Vagina (tissue), 2 donors: ENCODE measurements at regions not wholly inside any gene's neighbourhood (a gene's known extent, or its start where the extent isn't known, plus 50 kb on each side); places are given as distances from the start of the nearest gene placed in this dataset.

Experiments used
- POLR2A ChIP-seq, 2 donors: fragments of 450-650 bp; IDR thresholded peaks; one replicate each; pipeline ENCODE4 v1.6.1; 2017; ENCODE audit warnings: antibody characterized with exemption in 2 of 2, mild to moderate bottlenecking in 2 of 2, moderate library complexity in 2 of 2
- POLR2AphosphoS5 ChIP-seq, 2 donors: sonication (generic); formaldehyde crosslinking; IDR thresholded peaks; one replicate each; pipeline ENCODE4 v1.9.0; 2017; ENCODE audit warnings: antibody characterized with exemption in 2 of 2, mild to moderate bottlenecking in 2 of 2, low read depth in 1 of 2; ENCODE audit not compliant: insufficient read depth in 1 of 2
- TF ChIP-seq, protein P1 (sequence below), 3 experiments: fragments of 450-650 bp in 2 of 3; fragments of 200-600 bp in 1 of 3; sonication (generic) in 1 of 3; IDR thresholded peaks; one replicate each; pipeline ENCODE4 v1.5.1; 2017 to 2019; ENCODE audit warnings: antibody characterized with exemption in 3 of 3, mild to moderate bottlenecking in 2 of 3, moderate library complexity in 2 of 3

DNA sequence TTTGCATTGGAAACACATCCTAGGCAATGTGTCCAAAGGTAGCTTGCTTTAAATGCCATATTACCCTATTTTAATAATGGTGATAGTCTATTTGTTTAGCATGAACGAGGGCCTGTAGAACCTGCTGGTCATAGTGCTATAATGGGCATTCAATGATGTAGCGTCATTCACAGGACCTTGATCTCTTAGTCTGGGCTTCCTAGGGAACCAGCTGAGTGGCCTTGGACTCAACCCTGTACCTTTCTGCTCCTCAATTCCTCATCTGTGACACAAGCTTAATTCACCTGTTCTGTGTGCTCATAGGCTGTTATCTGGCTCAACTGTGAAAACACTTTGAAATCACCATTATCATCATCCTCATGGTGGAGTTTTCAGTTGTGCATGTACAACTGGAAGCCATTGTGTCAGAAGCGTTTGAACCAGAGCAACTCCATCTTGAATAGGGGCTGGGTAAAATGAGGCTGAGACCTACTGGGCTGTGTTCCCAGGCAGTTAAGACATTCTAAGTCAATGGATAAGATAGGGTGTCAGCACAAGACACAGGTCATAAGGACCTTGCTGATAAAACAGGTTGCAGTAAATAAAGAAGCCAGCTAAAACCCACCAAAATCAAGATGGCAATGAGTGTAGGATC, 346.8 kb upstream of the KLF3 start:
- TF ChIP-seq, protein P1, sequence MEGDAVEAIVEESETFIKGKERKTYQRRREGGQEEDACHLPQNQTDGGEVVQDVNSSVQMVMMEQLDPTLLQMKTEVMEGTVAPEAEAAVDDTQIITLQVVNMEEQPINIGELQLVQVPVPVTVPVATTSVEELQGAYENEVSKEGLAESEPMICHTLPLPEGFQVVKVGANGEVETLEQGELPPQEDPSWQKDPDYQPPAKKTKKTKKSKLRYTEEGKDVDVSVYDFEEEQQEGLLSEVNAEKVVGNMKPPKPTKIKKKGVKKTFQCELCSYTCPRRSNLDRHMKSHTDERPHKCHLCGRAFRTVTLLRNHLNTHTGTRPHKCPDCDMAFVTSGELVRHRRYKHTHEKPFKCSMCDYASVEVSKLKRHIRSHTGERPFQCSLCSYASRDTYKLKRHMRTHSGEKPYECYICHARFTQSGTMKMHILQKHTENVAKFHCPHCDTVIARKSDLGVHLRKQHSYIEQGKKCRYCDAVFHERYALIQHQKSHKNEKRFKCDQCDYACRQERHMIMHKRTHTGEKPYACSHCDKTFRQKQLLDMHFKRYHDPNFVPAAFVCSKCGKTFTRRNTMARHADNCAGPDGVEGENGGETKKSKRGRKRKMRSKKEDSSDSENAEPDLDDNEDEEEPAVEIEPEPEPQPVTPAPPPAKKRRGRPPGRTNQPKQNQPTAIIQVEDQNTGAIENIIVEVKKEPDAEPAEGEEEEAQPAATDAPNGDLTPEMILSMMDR (IDR thresholded peaks at IDR 0.05) = no peak
- TF ChIP-seq POLR2A (IDR thresholded peaks at IDR 0.05) = no peak
- TF ChIP-seq POLR2AphosphoS5 (IDR thresholded peaks at IDR 0.05; ENCODE audit: insufficient read depth in 1 of 2, low read depth in 1 of 2) = no peak
